ENCODE measurements at regions not wholly inside any gene's neighbourhood (a gene's known extent, or its start where the extent isn't known, plus 50 kb on each side); places are given as distances from the start of the nearest gene placed in this dataset.

- Histone ChIP-seq H3K4me3 (ENCODE audit: extremely low read depth in 1 of 4, insufficient read depth in 2 of 4, low read depth in 3 of 4, low read length in 4 of 4) (no peak overlapping the region), H3K9ac (replicated peaks in 1 of 4; ENCODE audit: extremely low read depth in 1 of 4, low read depth in 3 of 4, low read length in 3 of 4) (no peak overlapping the region), H3K4me2 (ENCODE audit: insufficient read depth in 1 of 2, low read depth in 2 of 2, low read length in 2 of 2) (no peak overlapping the region), H3K56ac (replicated peaks; ENCODE audit: insufficient read length, low read depth, low read length) (no peak overlapping the region), H2BK5ac (ENCODE audit: low read depth, low read length) (no peak overlapping the region), H3K36me3 (ENCODE audit: control insufficient read depth in 2 of 4, insufficient read depth in 4 of 4, low read length in 3 of 4) (no peaks in the 10 kb centered on the region), H2BK20ac (ENCODE audit: low read length) (no peak overlapping the region), H2AK5ac (ENCODE audit: low read depth, low read length) (no peak overlapping the region), H3K4me1 (replicated peaks in 1 of 4; ENCODE audit: control insufficient read depth in 3 of 4, insufficient read depth in 4 of 4, low read length in 3 of 4) (no peaks in the 10 kb centered on the region), H3K79me1 (ENCODE audit: low read depth, low read length) (no peaks in the 10 kb centered on the region), H2BK120ac (replicated peaks; ENCODE audit: low read depth, low read length) (no peak overlapping the region), H2AFZ (ENCODE audit: low read length) (no peak overlapping the region), H3K14ac (ENCODE audit: insufficient read length) (no peak overlapping the region), H2BK15ac (ENCODE audit: low read length) (no peak overlapping the region), H4K20me1 (replicated peaks in 1 of 2; ENCODE audit: control insufficient read depth in 1 of 2, insufficient read depth in 2 of 2, low read length in 2 of 2) (no peaks in the 10 kb centered on the region), H3K23me2 (ENCODE audit: low read depth, low read length) (no peaks in the 10 kb centered on the region; the same call in 1 of the 2 replicates), H3K27ac (ENCODE audit: low read depth, low read length) (no peak overlapping the region), H2BK12ac (ENCODE audit: low read depth, low read length) (no peak overlapping the region), H4K91ac (replicated peaks; ENCODE audit: insufficient read length, low read length) (no peak overlapping the region), H3K4ac (replicated peaks; ENCODE audit: insufficient read length, low read depth, low read length) (no peak overlapping the region), H4K5ac (ENCODE audit: insufficient read length, low read depth, low read length) (no peak overlapping the region), H3K18ac (ENCODE audit: extremely low read depth, low read length) (no peak overlapping the region), H3K23ac (ENCODE audit: insufficient read length) (no peak overlapping the region), H3K9me3 (ENCODE audit: insufficient read depth in 2 of 2, low read depth in 1 of 2, low read length in 1 of 2) (no peaks in the 10 kb centered on the region), H3K27me3 (replicated peaks in 1 of 4; ENCODE audit: control insufficient read depth in 3 of 4, extremely low read depth in 1 of 4, insufficient read depth in 3 of 4, low read length in 3 of 4) (no peaks in the 10 kb centered on the region), H4K8ac (ENCODE audit: extremely low read depth, insufficient read depth, low read length) (no peak overlapping the region), H3K79me2 (ENCODE audit: control insufficient read depth in 1 of 2, insufficient read depth in 2 of 2, low read length in 2 of 2) (no peaks in the 10 kb centered on the region)
- ChIA-PET POLR2A (ENCODE audit: partially characterized antibody) (no interaction called here), CTCF (ENCODE audit: partially characterized antibody) (no interaction called here)
- WGBS, 2 experiments (ENCODE audit: extremely low coverage in 1 of 2, insufficient coverage in 1 of 2, insufficient read length in 1 of 2, insufficient replicate concordance in 2 of 2, low coverage in 1 of 2, low lambda C conversion rate in 2 of 2, missing lambda C conversion rate in 1 of 2) = 90% methylated on average over 2 of the region's 2 CpGs; no CpG with 5 or more reads in 1 of the 2 experiments
- FAIRE-seq (no peak), DNase-seq (ENCODE audit: low read depth in 1 of 2, low spot score in 2 of 2) (no peak)
- TF ChIP-seq POLR2AphosphoS5 (IDR thresholded peaks at IDR 0.05; ENCODE audit: low read depth, low read length) = no peak
Measured at GRCh38 chr9:68629042-68629441, 76.0 kb upstream of the PIP5K1B start.
